ENCODE measurements at regions not wholly inside any gene's neighbourhood (a gene's known extent, or its start where the extent isn't known, plus 50 kb on each side); places are given as distances from the start of the nearest gene placed in this dataset.

GRCh38 chr20:11041396-11041795 lies 367.6 kb upstream of the JAG1 start:
- no peaks in the 10 kb centered on the region for H3K9me3 ChIP-seq
- no peak for DNase-seq
- H3K27ac ChIP-seq, result no peak overlapping the region
- H3K4me1 ChIP-seq, result no peaks in the 10 kb centered on the region
- no peaks in the 10 kb centered on the region for H3K36me3 ChIP-seq
- intact Hi-C loops (cut with DNase I; ENCODE audit: low total_unique reads), result no loop called here
- TF ChIP-seq POLR2A (IDR thresholded peaks at IDR 0.05), result no peak
- TF ChIP-seq, protein P1, sequence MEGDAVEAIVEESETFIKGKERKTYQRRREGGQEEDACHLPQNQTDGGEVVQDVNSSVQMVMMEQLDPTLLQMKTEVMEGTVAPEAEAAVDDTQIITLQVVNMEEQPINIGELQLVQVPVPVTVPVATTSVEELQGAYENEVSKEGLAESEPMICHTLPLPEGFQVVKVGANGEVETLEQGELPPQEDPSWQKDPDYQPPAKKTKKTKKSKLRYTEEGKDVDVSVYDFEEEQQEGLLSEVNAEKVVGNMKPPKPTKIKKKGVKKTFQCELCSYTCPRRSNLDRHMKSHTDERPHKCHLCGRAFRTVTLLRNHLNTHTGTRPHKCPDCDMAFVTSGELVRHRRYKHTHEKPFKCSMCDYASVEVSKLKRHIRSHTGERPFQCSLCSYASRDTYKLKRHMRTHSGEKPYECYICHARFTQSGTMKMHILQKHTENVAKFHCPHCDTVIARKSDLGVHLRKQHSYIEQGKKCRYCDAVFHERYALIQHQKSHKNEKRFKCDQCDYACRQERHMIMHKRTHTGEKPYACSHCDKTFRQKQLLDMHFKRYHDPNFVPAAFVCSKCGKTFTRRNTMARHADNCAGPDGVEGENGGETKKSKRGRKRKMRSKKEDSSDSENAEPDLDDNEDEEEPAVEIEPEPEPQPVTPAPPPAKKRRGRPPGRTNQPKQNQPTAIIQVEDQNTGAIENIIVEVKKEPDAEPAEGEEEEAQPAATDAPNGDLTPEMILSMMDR (IDR thresholded peaks at IDR 0.05), result no peak
- H3K4me3 ChIP-seq, result no peak overlapping the region
- H3K27me3 ChIP-seq, result no peaks in the 10 kb centered on the region

GRCh38 chr20:11043001-11043400 lies 369.2 kb upstream of the JAG1 start:
- intact Hi-C loops (cut with DNase I; ENCODE audit: low total_unique reads), result no loop called here
- no peak for DNase-seq
- no peaks in the 10 kb centered on the region for H3K9me3 ChIP-seq
- TF ChIP-seq POLR2A (IDR thresholded peaks at IDR 0.05), result no peak
- TF ChIP-seq, protein P1 (IDR thresholded peaks at IDR 0.05), result no peak
- no peaks in the 10 kb centered on the region for H3K4me1 ChIP-seq
- H3K27me3 ChIP-seq, result no peaks in the 10 kb centered on the region
- H3K27ac ChIP-seq, result no peak overlapping the region
- H3K4me3 ChIP-seq, result no peak overlapping the region
- H3K36me3 ChIP-seq, result no peaks in the 10 kb centered on the region

GRCh38 chr20:11044561-11044960 lies 370.8 kb upstream of the JAG1 start:
- no peak overlapping the region for H3K4me3 ChIP-seq
- no peaks in the 10 kb centered on the region for H3K9me3 ChIP-seq
- DNase-seq, result no peak
- no peaks in the 10 kb centered on the region for H3K36me3 ChIP-seq
- H3K27ac ChIP-seq, result no peak overlapping the region
- TF ChIP-seq, protein P1 (IDR thresholded peaks at IDR 0.05), result no peak
- no peak for TF ChIP-seq POLR2A (IDR thresholded peaks at IDR 0.05)
- no peaks in the 10 kb centered on the region for H3K4me1 ChIP-seq
- intact Hi-C loops (cut with DNase I; ENCODE audit: low total_unique reads), result no loop called here
- H3K27me3 ChIP-seq, result no peaks in the 10 kb centered on the region

- H3K4me1 ChIP-seq, result no peaks in the 10 kb centered on the region
- H3K27me3 ChIP-seq, result no peaks in the 10 kb centered on the region
- TF ChIP-seq, protein P1 (IDR thresholded peaks at IDR 0.05), result no peak
- TF ChIP-seq POLR2A (IDR thresholded peaks at IDR 0.05), result no peak
- no peaks in the 10 kb centered on the region for H3K36me3 ChIP-seq
- H3K9me3 ChIP-seq, result no peaks in the 10 kb centered on the region
- H3K4me3 ChIP-seq, result no peak overlapping the region
- intact Hi-C loops (cut with DNase I; ENCODE audit: low total_unique reads), result no loop called here
- H3K27ac ChIP-seq, result no peak overlapping the region
- no peak for DNase-seq
Observed at GRCh38 chr20:11045412-11046175, 371.8 kb upstream of the JAG1 start.

GRCh38 chr20:11047559-11047958 lies 373.8 kb upstream of the JAG1 start:
- TF ChIP-seq, protein P1 (IDR thresholded peaks at IDR 0.05), result no peak
- no peak for TF ChIP-seq POLR2A (IDR thresholded peaks at IDR 0.05)
- no peaks in the 10 kb centered on the region for H3K9me3 ChIP-seq
- intact Hi-C loops (cut with DNase I; ENCODE audit: low total_unique reads), result no loop called here
- no peaks in the 10 kb centered on the region for H3K36me3 ChIP-seq
- H3K4me1 ChIP-seq, result no peaks in the 10 kb centered on the region
- no peak overlapping the region for H3K27ac ChIP-seq
- no peak overlapping the region for H3K4me3 ChIP-seq
- no peak for DNase-seq
- no peaks in the 10 kb centered on the region for H3K27me3 ChIP-seq

All from uterus (tissue), 3 donors.